Activated T-cell treated with anti-CD3 and anti-CD28 coated beads, Interleukin-2, amount 50 U/mL, for 72 hours (primary cell): ENCODE measurements at regions not wholly inside any gene's neighbourhood (a gene's known extent, or its start where the extent isn't known, plus 50 kb on each side); places are given as distances from the start of the nearest gene placed in this dataset.

ENCODE experiments used
- ATAC-seq, 2 donors: fragments of 150-1000 bp; cut with Tn5 transposase; replicated peaks in 1 of 2; 2 replicates each; pipeline ENCODE4 v1.10.0; 2021; ENCODE audit warnings: moderate library complexity in 2 of 2, mild to moderate bottlenecking in 1 of 2
- DNase-seq, 2 donors: peaks; one replicate each; pipeline ENCODE4 v3.0.0; 2021 to 2022; ENCODE audit warnings: mixed read lengths in 1 of 2
- H3K27ac Mint-ChIP-seq: one replicate; pipeline ENCODE4 v1.8.0; 2022; ENCODE audit warnings: mild to moderate bottlenecking, moderate library complexity, mixed read lengths
- H3K27me3 Mint-ChIP-seq: one replicate; pipeline ENCODE4 v1.8.0; 2022; ENCODE audit warnings: low read depth, mixed read lengths
- H3K36me3 Mint-ChIP-seq, 2 donors: one replicate each; pipeline ENCODE4 v1.8.0; 2022; ENCODE audit warnings: mixed read lengths in 2 of 2, mild to moderate bottlenecking in 1 of 2; ENCODE audit not compliant: insufficient read depth in 2 of 2
- H3K4me1 Mint-ChIP-seq: one replicate; pipeline ENCODE4 v1.8.0; 2022; ENCODE audit warnings: low read depth, mixed read lengths
- H3K4me3 Mint-ChIP-seq, 2 donors: one replicate each; pipeline ENCODE4 v1.8.0; 2022; ENCODE audit warnings: mild to moderate bottlenecking in 2 of 2, mixed read lengths in 2 of 2, moderate library complexity in 2 of 2
- H3K9me3 Mint-ChIP-seq, 2 donors: one replicate each; pipeline ENCODE4 v1.8.0; 2022; ENCODE audit warnings: mixed read lengths in 2 of 2

DNA sequence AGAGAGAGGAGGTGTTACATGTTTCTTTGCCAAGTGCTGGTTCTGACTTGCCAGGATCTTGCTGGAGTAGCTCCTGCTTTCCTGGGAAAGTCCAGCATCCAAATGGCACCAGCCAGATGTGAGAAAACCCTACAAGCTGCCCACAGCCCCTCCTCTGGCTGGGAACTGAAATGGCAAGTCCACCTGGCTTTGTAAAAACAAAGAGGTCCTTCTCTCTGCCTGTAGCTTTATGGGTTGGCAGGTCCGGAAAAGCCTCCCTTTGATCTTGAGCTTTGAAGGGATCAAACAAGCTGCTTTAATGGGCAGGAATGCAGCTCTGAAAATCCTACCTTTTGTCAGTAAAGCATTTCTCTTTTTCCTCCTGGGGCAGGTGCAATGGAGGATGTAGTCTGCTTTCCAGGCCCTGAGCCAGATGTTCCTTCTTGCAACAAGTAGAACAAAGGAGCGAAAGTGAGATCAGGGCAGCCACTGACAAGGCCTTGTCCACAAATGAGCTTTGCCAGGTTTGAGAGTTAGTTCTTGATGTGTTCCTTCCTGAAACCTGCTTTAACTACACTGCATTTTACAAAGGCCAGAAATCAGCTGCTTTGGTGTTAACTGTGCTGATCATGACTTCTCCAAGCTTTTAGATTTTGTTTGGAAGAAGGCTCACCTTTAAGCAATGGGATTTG, 456.7 kb downstream of the ZNF608 start:
- no peak overlapping the region for H3K4me3 Mint-ChIP-seq
- H3K36me3 Mint-ChIP-seq: no peaks in the 10 kb centered on the region
- H3K4me1 Mint-ChIP-seq: no peaks in the 10 kb centered on the region
- H3K9me3 Mint-ChIP-seq: peaks cover 0 to 1% of the 10 kb centered on the region in 2 donors
- DNase-seq (no peak), ATAC-seq (no peak)
- H3K27ac Mint-ChIP-seq: no peak overlapping the region
- H3K27me3 Mint-ChIP-seq: no peaks in the 10 kb centered on the region

DNA sequence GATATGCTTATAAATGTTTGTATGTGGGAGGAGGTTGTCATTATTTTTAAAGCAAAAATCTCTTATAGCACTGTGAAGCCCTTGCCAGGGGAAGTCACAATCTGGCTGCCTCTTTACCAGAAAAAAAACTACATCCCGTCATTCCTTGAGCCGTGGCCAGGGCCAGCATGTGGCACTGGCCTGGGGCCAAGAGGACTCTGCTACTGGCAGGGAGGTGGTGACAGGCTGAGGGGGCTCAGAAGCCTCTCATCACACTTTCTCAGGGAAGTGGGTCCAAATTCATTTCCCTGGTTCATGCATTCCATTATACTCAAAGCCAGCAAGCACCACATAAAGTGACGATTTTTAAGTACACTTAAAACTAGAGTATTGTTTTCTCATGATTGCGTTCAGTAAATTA, 457.3 kb downstream of the ZNF608 start:
- no peaks in the 10 kb centered on the region for H3K36me3 Mint-ChIP-seq
- ATAC-seq (no peak), DNase-seq (no peak)
- H3K27ac Mint-ChIP-seq: no peak overlapping the region
- H3K27me3 Mint-ChIP-seq: no peaks in the 10 kb centered on the region
- no peaks in the 10 kb centered on the region for H3K4me1 Mint-ChIP-seq
- H3K4me3 Mint-ChIP-seq: no peak overlapping the region
- no peaks in the 10 kb centered on the region for H3K9me3 Mint-ChIP-seq

DNA sequence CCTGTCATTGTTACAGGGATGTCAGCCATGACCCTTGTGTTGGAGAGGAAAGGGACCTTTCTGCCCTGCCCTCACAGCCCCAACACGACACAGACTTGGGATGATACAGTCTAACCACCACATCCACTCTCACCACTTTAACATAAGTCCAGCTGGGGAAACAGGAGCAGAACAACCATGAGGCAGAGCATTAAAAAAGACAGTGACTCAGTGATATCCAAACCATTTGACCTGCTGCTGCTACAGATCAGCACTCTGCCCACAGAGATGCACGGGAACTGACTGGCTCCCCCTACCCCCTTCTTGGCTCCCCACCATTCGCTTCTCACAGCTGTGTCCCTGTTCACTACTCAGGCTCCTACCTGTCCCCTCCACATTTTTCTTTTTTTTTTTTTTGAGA, 458.6 kb downstream of the ZNF608 start:
- ATAC-seq: no peak
- Mint-ChIP-seq H3K9me3 (no peaks in the 10 kb centered on the region), H3K4me1 (no peaks in the 10 kb centered on the region), H3K27ac (no peak overlapping the region), H3K27me3 (no peaks in the 10 kb centered on the region), H3K4me3 (no peak overlapping the region), H3K36me3 (no peaks in the 10 kb centered on the region)
- DNase-seq: no peak

DNA sequence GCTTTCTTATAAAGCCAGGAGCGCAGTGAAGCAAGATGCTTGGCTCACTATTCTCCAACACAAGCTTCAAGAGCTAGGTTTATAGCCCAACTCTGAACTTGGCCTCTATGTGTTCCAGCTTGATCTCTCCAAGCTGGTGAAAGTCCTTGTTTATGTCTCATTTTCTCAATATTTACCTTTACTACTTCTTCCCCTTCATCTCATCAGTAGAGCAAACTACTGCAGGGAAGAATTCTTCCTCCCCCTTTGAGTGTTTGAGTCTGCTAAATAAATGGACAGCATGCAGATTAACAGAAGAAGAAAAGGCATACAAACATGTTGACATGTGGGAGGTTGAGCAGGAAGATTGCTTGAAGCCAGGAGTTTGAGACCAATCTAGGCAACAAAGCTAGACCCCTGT, 460.7 kb downstream of the ZNF608 start:
- DNase-seq (no peak), ATAC-seq (no peak)
- H3K36me3 Mint-ChIP-seq: no peaks in the 10 kb centered on the region
- H3K4me3 Mint-ChIP-seq: no peak overlapping the region
- no peaks in the 10 kb centered on the region for H3K27me3 Mint-ChIP-seq
- H3K9me3 Mint-ChIP-seq: no peaks in the 10 kb centered on the region
- no peak overlapping the region for H3K27ac Mint-ChIP-seq
- no peaks in the 10 kb centered on the region for H3K4me1 Mint-ChIP-seq

DNA sequence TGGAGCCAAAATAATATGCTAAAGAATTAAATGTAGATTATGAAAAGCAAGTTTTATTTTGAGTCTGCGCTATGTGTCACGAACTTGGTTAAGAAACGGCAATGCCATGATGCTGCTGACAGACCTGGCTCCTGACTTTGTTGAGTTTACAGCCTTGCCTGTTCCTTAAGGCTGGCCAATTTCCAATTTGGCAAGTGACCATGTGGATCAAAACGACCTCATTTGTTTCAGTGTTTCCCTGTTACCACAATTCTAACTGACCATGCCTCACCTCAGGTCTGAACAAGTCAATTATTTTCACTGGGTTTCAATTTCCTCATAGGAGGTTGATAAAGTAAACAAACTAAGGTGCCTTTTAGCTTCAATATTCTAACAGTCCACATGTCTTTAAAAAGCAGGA, 461.4 kb downstream of the ZNF608 start:
- H3K4me3 Mint-ChIP-seq: no peak overlapping the region
- no peaks in the 10 kb centered on the region for H3K4me1 Mint-ChIP-seq
- no peaks in the 10 kb centered on the region for H3K9me3 Mint-ChIP-seq
- DNase-seq: no peak
- no peak for ATAC-seq
- H3K36me3 Mint-ChIP-seq: no peaks in the 10 kb centered on the region
- H3K27me3 Mint-ChIP-seq: no peaks in the 10 kb centered on the region
- H3K27ac Mint-ChIP-seq: no peak overlapping the region

DNA sequence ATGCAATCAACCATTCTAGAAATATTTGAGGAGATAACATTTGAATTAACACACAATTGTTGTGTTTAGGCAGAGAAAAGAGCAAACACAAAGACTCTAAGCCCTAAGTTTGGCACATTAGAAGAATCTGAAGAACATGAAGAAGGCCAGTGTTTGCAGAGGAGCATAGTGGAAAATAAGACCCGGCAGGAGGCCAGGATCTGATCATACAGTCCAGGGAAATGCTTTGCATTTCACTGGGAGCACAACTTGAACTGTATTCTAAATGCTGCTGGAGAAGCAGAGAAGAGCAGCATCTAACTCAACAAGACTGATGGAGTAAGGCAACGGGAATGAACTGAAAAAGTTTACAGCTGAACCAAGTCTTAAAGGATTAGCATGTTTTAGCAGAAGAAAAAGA, 463.4 kb downstream of the ZNF608 start:
- no peaks in the 10 kb centered on the region for H3K4me1 Mint-ChIP-seq
- no peak overlapping the region for H3K4me3 Mint-ChIP-seq
- no peak overlapping the region for H3K27ac Mint-ChIP-seq
- no peaks in the 10 kb centered on the region for H3K9me3 Mint-ChIP-seq
- no peaks in the 10 kb centered on the region for H3K27me3 Mint-ChIP-seq
- no peaks in the 10 kb centered on the region for H3K36me3 Mint-ChIP-seq
- no peak for DNase-seq
- ATAC-seq: no peak

DNA sequence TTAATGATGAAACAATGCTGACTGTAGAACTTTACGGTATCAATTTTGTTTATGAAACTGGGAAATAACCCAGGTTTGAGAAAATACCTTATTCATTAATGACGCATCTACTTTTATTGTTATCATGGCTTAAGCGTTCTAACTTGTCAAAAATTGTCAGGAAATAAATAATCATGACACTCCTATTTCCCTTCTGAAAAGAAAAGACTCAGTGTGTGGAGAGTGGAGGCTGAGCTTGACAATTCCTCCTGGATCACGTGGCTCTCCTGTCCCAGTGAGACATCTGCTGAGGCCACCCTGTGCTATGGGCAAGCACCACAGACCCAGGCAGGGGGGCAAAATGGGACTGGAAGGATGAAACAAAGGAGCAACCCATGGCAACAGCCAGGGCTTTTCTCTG, 466.4 kb downstream of the ZNF608 start:
- H3K4me3 Mint-ChIP-seq: no peak overlapping the region
- DNase-seq: no peak

DNA sequence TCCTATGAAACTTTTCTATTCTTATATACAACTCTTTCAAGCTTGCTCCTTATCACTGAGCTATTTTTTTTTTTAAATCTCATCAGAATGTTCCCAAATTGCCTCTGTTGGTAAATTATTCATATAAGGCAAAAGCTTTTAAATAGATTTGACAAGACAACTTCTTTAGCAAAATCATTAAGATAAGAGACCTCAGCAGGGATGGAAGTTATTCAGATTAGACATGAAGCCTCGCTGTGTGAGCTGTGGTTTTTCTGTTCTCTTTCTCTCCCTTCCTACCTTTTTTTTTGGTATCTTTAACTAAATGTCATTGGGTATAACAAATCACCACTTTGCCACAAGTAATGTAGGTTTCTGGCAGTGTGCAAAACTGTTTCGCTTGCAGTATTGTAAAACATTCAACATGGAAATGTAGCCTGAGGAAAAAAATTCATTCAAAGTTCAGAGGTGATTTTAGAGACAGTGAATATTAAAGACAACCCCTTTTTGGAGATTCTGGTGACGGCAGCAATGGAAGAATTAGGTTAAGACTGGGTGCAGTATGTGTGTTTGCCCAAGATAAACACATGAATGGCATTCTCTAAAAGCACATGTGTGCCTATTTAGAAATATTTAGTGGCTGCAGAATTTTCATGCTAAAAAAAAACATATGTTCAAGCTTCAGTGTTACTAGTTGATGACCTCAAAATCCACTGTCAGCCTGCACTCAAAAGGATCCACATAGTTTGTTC, 467.1 kb downstream of the ZNF608 start:
- no peaks in the 10 kb centered on the region for H3K27me3 Mint-ChIP-seq
- no peak for DNase-seq
- H3K4me3 Mint-ChIP-seq: no peak overlapping the region
- no peaks in the 10 kb centered on the region for H3K4me1 Mint-ChIP-seq
- H3K27ac Mint-ChIP-seq: no peak overlapping the region
- no peak for ATAC-seq
- H3K36me3 Mint-ChIP-seq: no peaks in the 10 kb centered on the region
- no peaks in the 10 kb centered on the region for H3K9me3 Mint-ChIP-seq

More for the DNA sequence above, 466.4 kb downstream of the ZNF608 start:
- Mint-ChIP-seq H3K9me3 (no peaks in the 10 kb centered on the region), H3K27ac (no peak overlapping the region), H3K4me1 (no peaks in the 10 kb centered on the region), H3K36me3 (no peaks in the 10 kb centered on the region), H3K27me3 (no peaks in the 10 kb centered on the region)
- no peak for ATAC-seq

DNA sequence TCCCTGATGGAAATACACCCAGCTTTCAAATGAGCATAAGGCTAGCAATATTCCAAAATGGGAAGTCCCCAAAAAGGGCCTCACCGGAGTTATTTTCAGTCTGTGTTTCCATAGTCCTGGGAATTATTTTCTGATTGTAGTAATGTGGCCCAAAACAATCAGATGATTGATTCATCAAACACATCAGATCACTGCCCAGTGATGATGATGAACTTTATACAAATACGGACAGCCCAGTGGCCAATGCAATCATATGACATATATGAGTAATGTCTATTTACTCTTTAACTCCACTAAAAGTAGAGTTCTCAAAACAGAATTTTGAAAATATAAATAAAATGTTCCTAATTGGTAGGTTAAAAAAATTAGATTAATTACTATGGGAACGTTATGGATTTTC, 467.8 kb downstream of the ZNF608 start:
- Mint-ChIP-seq H3K4me1 (no peaks in the 10 kb centered on the region), H3K27ac (no peak overlapping the region), H3K27me3 (no peaks in the 10 kb centered on the region), H3K4me3 (no peak overlapping the region), H3K9me3 (no peaks in the 10 kb centered on the region), H3K36me3 (no peaks in the 10 kb centered on the region)
- DNase-seq (no peak), ATAC-seq (no peak)

DNA sequence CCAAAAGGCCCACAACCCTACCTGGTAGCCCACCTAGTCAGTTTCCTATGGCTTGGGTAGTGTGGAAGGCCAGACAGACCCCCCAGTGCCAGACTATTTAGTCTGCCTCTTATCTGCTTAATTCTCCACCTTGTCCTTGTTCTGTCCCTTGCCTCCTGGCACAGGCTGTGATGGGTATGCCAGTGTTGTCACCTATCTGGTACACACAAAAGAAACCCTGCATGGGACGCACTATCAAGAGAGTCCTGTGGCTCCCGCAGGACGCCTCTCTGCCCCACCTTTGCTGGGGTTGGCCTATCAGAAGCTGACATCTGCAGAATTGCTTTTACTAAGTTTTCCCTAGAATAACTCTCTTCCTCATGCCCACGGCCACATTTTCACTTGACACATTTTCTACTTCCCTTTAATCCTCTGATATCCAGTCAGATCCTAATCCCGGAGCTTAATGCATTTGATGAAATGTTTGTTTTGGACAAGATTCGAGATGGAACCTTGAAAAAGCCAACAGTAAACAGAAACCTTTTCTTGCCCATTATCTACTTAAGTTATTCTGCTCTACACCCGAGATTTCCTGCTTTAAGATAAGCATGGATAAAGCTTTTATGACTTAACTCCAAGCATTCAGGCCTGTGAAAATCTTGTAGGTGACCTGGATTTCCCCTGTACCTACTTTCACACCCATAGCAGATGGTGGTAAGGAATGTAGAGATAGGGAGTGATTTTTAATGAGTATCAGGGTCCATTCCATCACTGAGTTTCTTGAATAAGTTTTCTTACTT, 468.5 kb downstream of the ZNF608 start:
- ATAC-seq (no peak), DNase-seq (no peak)
- no peak overlapping the region for H3K27ac Mint-ChIP-seq
- H3K9me3 Mint-ChIP-seq: no peaks in the 10 kb centered on the region
- no peaks in the 10 kb centered on the region for H3K4me1 Mint-ChIP-seq
- H3K4me3 Mint-ChIP-seq: no peak overlapping the region
- H3K27me3 Mint-ChIP-seq: no peaks in the 10 kb centered on the region
- H3K36me3 Mint-ChIP-seq: no peaks in the 10 kb centered on the region

DNA sequence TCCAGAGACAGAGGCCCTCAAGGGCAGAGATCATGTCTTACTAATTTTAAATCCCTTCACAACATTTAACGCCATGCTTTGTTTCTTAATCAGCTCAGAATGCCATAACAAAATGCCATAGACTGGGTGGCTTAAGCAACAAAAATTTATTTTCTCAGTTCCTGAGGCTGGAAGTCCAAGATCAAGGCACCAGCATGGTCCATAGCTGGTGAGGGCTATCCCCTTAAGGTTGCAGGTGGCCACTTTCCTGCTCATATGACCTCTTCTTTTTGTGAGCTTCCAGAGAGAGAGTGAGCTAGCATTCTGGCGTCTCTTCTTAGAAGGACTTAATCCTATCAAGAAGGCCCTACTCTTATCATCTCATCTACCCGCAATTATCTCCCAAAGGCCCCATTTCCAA, 470.3 kb downstream of the ZNF608 start:
- DNase-seq: no peak
- H3K27me3 Mint-ChIP-seq: no peaks in the 10 kb centered on the region
- no peaks in the 10 kb centered on the region for H3K9me3 Mint-ChIP-seq
- no peaks in the 10 kb centered on the region for H3K4me1 Mint-ChIP-seq
- no peak overlapping the region for H3K4me3 Mint-ChIP-seq
- no peaks in the 10 kb centered on the region for H3K36me3 Mint-ChIP-seq
- ATAC-seq: no peak
- no peak overlapping the region for H3K27ac Mint-ChIP-seq

DNA sequence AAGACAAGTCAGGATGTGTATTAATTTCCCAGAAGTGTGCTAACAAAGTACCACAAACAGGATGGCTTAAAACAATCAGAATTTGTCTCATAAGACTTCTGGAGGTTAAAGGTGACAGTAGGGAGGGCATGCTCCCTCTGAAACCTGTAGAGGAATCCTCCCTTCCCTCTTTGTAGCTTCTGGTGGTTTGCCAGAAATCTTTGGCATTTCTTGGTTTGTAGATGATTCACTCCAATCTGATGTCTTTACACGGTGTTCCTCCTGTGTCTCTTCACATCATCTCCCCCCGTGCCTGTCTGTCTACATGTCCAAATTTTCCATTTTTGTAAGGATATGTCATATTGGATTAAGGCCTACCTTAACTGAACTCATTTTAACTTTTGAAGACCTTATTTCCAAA, 471.5 kb downstream of the ZNF608 start:
- Mint-ChIP-seq H3K27ac (no peak overlapping the region), H3K27me3 (no peaks in the 10 kb centered on the region), H3K9me3 (no peaks in the 10 kb centered on the region), H3K4me3 (no peak overlapping the region), H3K36me3 (no peaks in the 10 kb centered on the region), H3K4me1 (no peaks in the 10 kb centered on the region)
- ATAC-seq (no peak), DNase-seq (no peak)

DNA sequence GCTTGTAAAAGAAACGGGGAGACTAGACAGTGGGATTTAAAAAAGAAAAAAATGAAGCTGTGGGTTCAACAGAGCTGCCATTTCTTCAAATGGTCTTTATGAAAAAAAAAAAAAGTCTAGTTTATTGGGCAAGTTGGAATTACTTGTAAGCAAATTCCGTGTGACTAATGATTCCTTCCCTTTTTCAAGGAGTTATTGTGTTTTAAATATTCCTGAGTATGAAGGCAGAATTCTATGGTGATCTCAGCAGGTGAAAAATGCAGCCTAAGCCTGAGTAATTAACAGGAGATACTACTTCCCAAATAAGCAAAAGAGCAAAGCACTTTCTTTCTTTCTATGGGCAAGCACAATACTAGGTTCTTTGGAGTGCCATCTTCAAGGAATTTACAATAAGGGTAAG, 481.9 kb downstream of the ZNF608 start:
- H3K9me3 Mint-ChIP-seq: no peaks in the 10 kb centered on the region
- DNase-seq (no peak), ATAC-seq (no peak)
- H3K36me3 Mint-ChIP-seq: no peaks in the 10 kb centered on the region
- no peaks in the 10 kb centered on the region for H3K4me1 Mint-ChIP-seq
- no peak overlapping the region for H3K27ac Mint-ChIP-seq
- H3K27me3 Mint-ChIP-seq: no peaks in the 10 kb centered on the region
- H3K4me3 Mint-ChIP-seq: no peak overlapping the region
